ENCODE measurements at regions not wholly inside any gene's neighbourhood (a gene's known extent, or its start where the extent isn't known, plus 50 kb on each side); places are given as distances from the start of the nearest gene placed in this dataset.

DNA sequence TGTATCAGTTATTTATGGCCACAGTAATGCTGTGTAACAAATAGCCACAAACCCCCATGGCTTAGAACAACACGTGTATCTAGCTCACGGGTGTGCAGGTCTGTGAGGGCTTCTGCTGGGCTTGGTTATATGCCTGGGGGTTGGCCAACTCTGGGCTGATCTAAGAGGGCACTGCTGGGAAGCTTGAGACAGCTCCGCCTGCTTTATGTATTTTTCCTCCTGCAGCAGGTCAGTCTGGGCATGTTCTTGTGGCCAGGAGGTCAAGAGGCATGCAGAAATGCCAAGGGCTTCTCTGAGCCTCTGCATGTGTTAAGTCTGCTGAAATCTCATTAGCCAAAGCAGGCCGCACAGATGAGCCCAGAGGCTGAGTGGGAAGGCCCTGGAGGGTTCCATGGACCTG is 105.8 kb downstream of the ZNF664 start:
- Histone ChIP-seq H3K79me2 (ENCODE audit: insufficient read depth, low read length) (no peaks in the 10 kb centered on the region), H3K27me3 (ENCODE audit: insufficient read depth, low read length) (no peaks in the 10 kb centered on the region), H2BK12ac (ENCODE audit: insufficient read length, low read depth, low read length) (no peak overlapping the region), H3K14ac (ENCODE audit: insufficient read depth, low read length) (no peak overlapping the region), H3K79me1 (ENCODE audit: insufficient read depth, low read depth, low read length, poor library complexity, severe bottlenecking) (no peaks in the 10 kb centered on the region), H2BK120ac (ENCODE audit: low read depth, low read length, poor library complexity, severe bottlenecking) (no peak overlapping the region), H3K9ac (ENCODE audit: extremely low read depth, insufficient read length, low read length) (no peak overlapping the region), H4K5ac (ENCODE audit: insufficient read length, low read depth, low read length) (no peak overlapping the region), H3K4ac (ENCODE audit: low read depth, low read length) (no peak overlapping the region), H3K9me3 (ENCODE audit: control insufficient read depth, low read depth, low read length) (no peaks in the 10 kb centered on the region), H4K8ac (replicated peaks; ENCODE audit: insufficient read length, low read depth, low read length) (no peak overlapping the region), H2AK5ac (ENCODE audit: insufficient read length, low read length) (no peak overlapping the region), H3K18ac (ENCODE audit: insufficient read length, low read depth, low read length) (no peak overlapping the region), H2BK5ac (ENCODE audit: insufficient read length, low read length) (no peak overlapping the region), H3K23me2 (ENCODE audit: insufficient read length, low read depth, low read length, poor library complexity, severe bottlenecking) (no peaks in the 10 kb centered on the region), H3K23ac (ENCODE audit: insufficient read length, low read depth, low read length) (no peak overlapping the region), H4K20me1 (ENCODE audit: control insufficient read depth, insufficient read depth, insufficient read length) (no peaks in the 10 kb centered on the region), H2BK20ac (ENCODE audit: low read depth, low read length, poor library complexity, severe bottlenecking) (no peak overlapping the region), H4K91ac (ENCODE audit: insufficient read length, low read depth, low read length) (no peak overlapping the region), H3K56ac (ENCODE audit: insufficient read length, low read depth, low read length) (no peak overlapping the region), H2AFZ (ENCODE audit: low read length) (no peak overlapping the region), H3T11ph (ENCODE audit: low read length) (no peak overlapping the region), H3K4me2 (ENCODE audit: insufficient read depth, insufficient read length, low read length) (no peak overlapping the region), H3K27ac (ENCODE audit: insufficient read length, low read depth, low read length) (no peak overlapping the region), H3K4me1 (ENCODE audit: insufficient read depth, low read length) (peaks cover 1% of the 10 kb centered on the region; the same call in 1 of the 2 replicates), H2BK15ac (ENCODE audit: low read depth, low read length) (no peak overlapping the region)
- Mint-ChIP-seq H3K36me3 (ENCODE audit: insufficient read depth in 1 of 3, low read depth in 3 of 3) (no peaks in the 10 kb centered on the region), H3K27ac (no peak overlapping the region), H3K4me1 (peaks cover 23 to 24% of the 10 kb centered on the region in 2 experiments), H3K27me3 (ENCODE audit: low read depth) (peaks cover 4% of the 10 kb centered on the region; the same call in 1 of the 2 replicates), H3K9me3 (no peaks in the 10 kb centered on the region), H3K4me3 (no peak overlapping the region)
- DNase-seq = no peak
- TF ChIP-seq CTCF (conservative IDR thresholded peaks at IDR 0.05) = no peak
- no CpG with 5 or more reads among the region's 4 CpGs for WGBS (ENCODE audit: extremely low coverage, insufficient read length, low lambda C conversion rate)

All from H9 (cell line).